ENCODE measurements at regions not wholly inside any gene's neighbourhood (a gene's known extent, or its start where the extent isn't known, plus 50 kb on each side); places are given as distances from the start of the nearest gene placed in this dataset.

GRCh38 chr17:53227111-53227510 is 595.6 kb upstream of the KIF2B start (continued):
- TF ChIP-seq REST (IDR thresholded peaks at IDR 0.05; ENCODE audit: low read depth) (no peak), YY1 (IDR thresholded peaks at IDR 0.05; ENCODE audit: extremely low read depth, insufficient replicate concordance, low read depth, low read length) (no peak), EZH2phosphoT487 (IDR thresholded peaks at IDR 0.05; ENCODE audit: borderline replicate concordance) (no peak), ELF1 (IDR thresholded peaks at IDR 0.05; ENCODE audit: borderline replicate concordance, low read depth) (no peak), MAX (IDR thresholded peaks at IDR 0.05) (no peak), SIN3A (IDR thresholded peaks at IDR 0.05; ENCODE audit: low read depth) (no peak), SRF (IDR thresholded peaks at IDR 0.05; ENCODE audit: low read depth) (no peak), JUND (IDR thresholded peaks at IDR 0.05) (no peak), EZH2 (IDR thresholded peaks at IDR 0.05) (no peak), TCF7L2 (IDR thresholded peaks at IDR 0.05; ENCODE audit: borderline replicate concordance, extremely low read depth, insufficient read depth, insufficient read length) (no peak), CBX3 (IDR thresholded peaks at IDR 0.05; ENCODE audit: low read depth) (no peak), CEBPB (IDR thresholded peaks at IDR 0.05; ENCODE audit: low read depth) (no peak), SP1 (IDR thresholded peaks at IDR 0.05; ENCODE audit: low read depth) (no peak)

GRCh38 chr17:53219821-53220220 is 602.9 kb upstream of the KIF2B start:
- no peaks in the 10 kb centered on the region for H4K20me1 ChIP-seq (ENCODE audit: insufficient read depth)
- H3K9me2 ChIP-seq (ENCODE audit: insufficient read depth), result no peaks in the 10 kb centered on the region
- no peaks in the 10 kb centered on the region for H3K4me1 ChIP-seq (ENCODE audit: control insufficient read depth in 1 of 2, insufficient read depth in 2 of 2, low read length in 2 of 2)
- H3K27me3 ChIP-seq (ENCODE audit: insufficient read depth, low read length), result no peaks in the 10 kb centered on the region
- RAD21 ChIA-PET (ENCODE audit: low non-redundant PET in 1 of 2, low total read pairs in 2 of 2, uncharacterized antibody in 2 of 2, unreplicated experiment in 2 of 2), result no interaction called here
- ATAC-seq (no peak), DNase-seq (ENCODE audit: low read depth, low spot score) (no peak)
- H3K4me3 ChIP-seq (replicated peaks in 1 of 2; ENCODE audit: low read depth in 1 of 2, low read length in 2 of 2), result no peak overlapping the region
- peaks cover 4 to 27% of the 10 kb centered on the region in 2 experiments; a peak in 2 of 4 replicates for H3K9me3 ChIP-seq (ENCODE audit: control insufficient read depth in 1 of 2, insufficient read depth in 1 of 2, low read depth in 1 of 2, low read length in 2 of 2)
- no peak overlapping the region for H3K9ac ChIP-seq (ENCODE audit: low read length)
- no TSS peak for BruUV-seq (replicated peaks)
- CTCF ChIA-PET, result no interaction called here
- no peak overlapping the region for H3K4me2 ChIP-seq (ENCODE audit: low read length)
- H2AFZ ChIP-seq (ENCODE audit: low read depth, low read length, poor library complexity, severe bottlenecking), result no peak overlapping the region
- intact Hi-C loops (cut with micrococcal nuclease), result no loop called here
- H3K36me3 ChIP-seq (ENCODE audit: control insufficient read depth in 1 of 2, insufficient read depth in 2 of 2, low read length in 2 of 2), result no peaks in the 10 kb centered on the region
- no peak overlapping the region for H3K27ac ChIP-seq (ENCODE audit: low read depth, low read length)
- no peaks in the 10 kb centered on the region for H3K79me2 ChIP-seq (ENCODE audit: insufficient read depth, low read length)
- POLR2A ChIA-PET, result no interaction called here
- TF ChIP-seq CTCF (IDR thresholded peaks at IDR 0.05 in 2 of 3, conservative IDR thresholded peaks at IDR 0.05 in 1 of 3; ENCODE audit: borderline replicate concordance in 1 of 3, insufficient read depth in 1 of 3, low read depth in 2 of 3, low read length in 2 of 3) (no peak), SP1 (IDR thresholded peaks at IDR 0.05; ENCODE audit: low read depth) (no peak), POLR2A (IDR thresholded peaks at IDR 0.05; ENCODE audit: borderline replicate concordance, extremely low read depth, insufficient read depth, insufficient read length) (no peak), SIN3A (IDR thresholded peaks at IDR 0.05; ENCODE audit: low read depth) (no peak), POLR2AphosphoS5 (IDR thresholded peaks at IDR 0.05; ENCODE audit: low read depth, low read length) (no peak), FOSL1 (IDR thresholded peaks at IDR 0.05; ENCODE audit: low read depth) (no peak), SRF (IDR thresholded peaks at IDR 0.05; ENCODE audit: low read depth) (no peak), CEBPB (IDR thresholded peaks at IDR 0.05; ENCODE audit: low read depth) (no peak), TCF7L2 (IDR thresholded peaks at IDR 0.05; ENCODE audit: borderline replicate concordance, extremely low read depth, insufficient read depth, insufficient read length) (no peak), ZNF274 (IDR thresholded peaks at IDR 0.05; ENCODE audit: low read depth, low read length) (no peak), ATF3 (IDR thresholded peaks at IDR 0.05) (no peak), JUND (IDR thresholded peaks at IDR 0.05) (no peak), MAX (IDR thresholded peaks at IDR 0.05) (no peak), CBX3 (IDR thresholded peaks at IDR 0.05; ENCODE audit: low read depth) (no peak)

Measured in HCT116 (cell line).